HG03571 (cell line): ENCODE measurements at regions not wholly inside any gene's neighbourhood (a gene's known extent, or its start where the extent isn't known, plus 50 kb on each side); places are given as distances from the start of the nearest gene placed in this dataset.
"Not testable (repeated sequence)": the region's sequence is repeated elsewhere in the genome, so short reads cannot be mapped to it uniquely, and the experiment has no call there.

Experiments used
- ATAC-seq: cut with Tn5 transposase; IDR thresholded peaks from one replicate; pipeline ENCODE4 v1.9.1; 2021; ENCODE audit not compliant: unreplicated experiment

- not testable (repeated sequence) for ATAC-seq
Observed at GRCh38 chr14:105675905-105676670, 149.7 kb downstream of the TMEM121 start.

GRCh38 chr14:105678057-105678456, 151.7 kb downstream of the TMEM121 start:
- ATAC-seq, result not testable (repeated sequence)

- ATAC-seq, result not testable (repeated sequence)
Observed at GRCh38 chr14:105678996-105679958, 152.9 kb downstream of the TMEM121 start.

GRCh38 chr14:105679959-105680735, 153.8 kb downstream of the TMEM121 start:
- peak; percentile 41 for ATAC-seq

- peak; percentile 25 for ATAC-seq
Observed at GRCh38 chr14:105680736-105681098, 154.3 kb downstream of the TMEM121 start.

- not testable (repeated sequence) for ATAC-seq
Observed at GRCh38 chr14:105681606-105682185, 155.3 kb downstream of the TMEM121 start.

- not testable (repeated sequence) for ATAC-seq
Observed at GRCh38 chr14:105682442-105682841, 156.1 kb downstream of the TMEM121 start.

GRCh38 chr14:105682956-105683570, 156.7 kb downstream of the TMEM121 start:
- ATAC-seq, result no peak

GRCh38 chr14:105684056-105684455, 157.7 kb downstream of the TMEM121 start:
- ATAC-seq, result not testable (repeated sequence)

- not testable (repeated sequence) for ATAC-seq
Observed at GRCh38 chr14:105684597-105684996, 158.2 kb downstream of the TMEM121 start.

GRCh38 chr14:105685003-105685402, 158.6 kb downstream of the TMEM121 start:
- ATAC-seq, result no peak

GRCh38 chr14:105685605-105686004, 159.2 kb downstream of the TMEM121 start:
- ATAC-seq, result not testable (repeated sequence)

- not testable (repeated sequence) for ATAC-seq
Observed at GRCh38 chr14:105686050-105686449, 159.7 kb downstream of the TMEM121 start.

- ATAC-seq, result not testable (repeated sequence)
Observed at GRCh38 chr14:105686462-105687170, 160.2 kb downstream of the TMEM121 start.

GRCh38 chr14:105687171-105688022, 161.0 kb downstream of the TMEM121 start:
- not testable (repeated sequence) for ATAC-seq

GRCh38 chr14:105688023-105688351, 161.6 kb downstream of the TMEM121 start:
- ATAC-seq, result not testable (repeated sequence)

GRCh38 chr14:105688664-105689221, 162.4 kb downstream of the TMEM121 start:
- not testable (repeated sequence) for ATAC-seq

GRCh38 chr14:105689722-105690121, 163.3 kb downstream of the TMEM121 start:
- no peak for ATAC-seq
